Stimulated activated memory B cell treated with anti-CD40 and anti-IgM and Interleukin-4, amounts not matched to agents 10 μg/mL and 1 μg/mL and 100 μg/mL, for 72 hours (primary cell): ENCODE measurements at regions not wholly inside any gene's neighbourhood (a gene's known extent, or its start where the extent isn't known, plus 50 kb on each side); places are given as distances from the start of the nearest gene placed in this dataset.
"Not testable (repeated sequence)": the region's sequence is repeated elsewhere in the genome, so short reads cannot be mapped to it uniquely, and the experiment has no call there.

Source experiments
- ATAC-seq: fragments of 150-1000 bp; cut with Tn5 transposase; 2 replicates; pipeline ENCODE4 v1.10.0; 2021
- H3K27ac Mint-ChIP-seq: one replicate; pipeline ENCODE4 v1.8.0; 2022; ENCODE audit warnings: mild to moderate bottlenecking, mixed read lengths
- H3K27me3 Mint-ChIP-seq: one replicate; pipeline ENCODE4 v1.8.0; 2022; ENCODE audit warnings: mixed read lengths
- H3K36me3 Mint-ChIP-seq: one replicate; pipeline ENCODE4 v1.8.0; 2022; ENCODE audit warnings: mixed read lengths
- H3K4me1 Mint-ChIP-seq: one replicate; pipeline ENCODE4 v1.8.0; 2022; ENCODE audit warnings: mixed read lengths
- H3K4me3 Mint-ChIP-seq: one replicate; pipeline ENCODE4 v1.8.0; 2022; ENCODE audit warnings: mild to moderate bottlenecking, moderate library complexity, mixed read lengths
- H3K9me3 Mint-ChIP-seq: one replicate; pipeline ENCODE4 v1.8.0; 2022; ENCODE audit warnings: mixed read lengths

DNA sequence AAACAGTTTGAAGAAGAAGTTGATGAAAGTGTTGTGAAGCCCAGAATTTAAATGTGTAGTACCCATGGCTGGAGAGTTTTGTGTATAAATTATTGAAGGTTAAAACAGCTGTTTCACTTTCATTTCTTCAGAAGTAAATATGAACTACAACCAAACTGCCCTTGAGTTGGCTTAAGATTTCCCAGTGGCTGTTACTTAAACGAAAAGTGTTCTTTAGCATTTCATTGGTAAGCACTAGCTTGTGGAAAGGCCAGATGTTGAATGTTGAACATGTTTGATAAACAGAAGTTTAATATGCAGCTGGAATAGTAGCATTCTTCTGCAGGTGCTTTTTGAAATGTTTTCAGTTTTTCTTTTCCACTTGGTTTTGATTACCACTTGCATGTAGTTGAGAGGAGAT lies 83.2 kb upstream of the TNRC6B start:
- H3K4me3 Mint-ChIP-seq: peak overlapping the region; percentile 57
- ATAC-seq: peak; percentile 34
- peaks cover 66% of the 10 kb centered on the region for H3K4me1 Mint-ChIP-seq
- H3K27me3 Mint-ChIP-seq: no peaks in the 10 kb centered on the region
- peak overlapping the region; percentile 58 for H3K27ac Mint-ChIP-seq
- H3K9me3 Mint-ChIP-seq: peaks cover 3% of the 10 kb centered on the region
- peaks cover 12% of the 10 kb centered on the region for H3K36me3 Mint-ChIP-seq

DNA sequence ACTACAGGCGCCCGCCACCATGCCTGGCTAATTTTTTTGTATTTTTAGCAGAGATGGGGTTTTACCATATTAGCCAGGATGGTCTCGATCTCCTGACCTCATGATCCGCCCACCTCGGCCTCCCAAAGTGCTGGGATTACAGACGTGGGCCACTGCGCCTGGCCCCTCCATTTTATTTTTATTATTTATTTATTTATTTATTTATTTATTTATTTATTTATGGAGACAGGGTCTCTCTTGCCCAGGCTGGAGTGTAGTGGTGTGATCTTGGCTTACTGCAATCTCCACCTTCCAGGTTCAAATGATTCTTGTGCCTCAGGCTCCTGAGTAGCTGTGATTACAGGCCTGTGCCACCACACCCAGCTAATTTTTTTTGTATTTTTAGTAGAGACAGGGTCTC lies 77.8 kb upstream of the TNRC6B start:
- peaks cover 57% of the 10 kb centered on the region for H3K4me1 Mint-ChIP-seq
- not testable (repeated sequence) for H3K27me3 Mint-ChIP-seq, H3K27ac Mint-ChIP-seq, H3K4me3 Mint-ChIP-seq, H3K9me3 Mint-ChIP-seq, ATAC-seq, H3K36me3 Mint-ChIP-seq

GRCh38 chr22:40105755-40106154 lies 72.0 kb upstream of the TNRC6B start:
- H3K4me1 Mint-ChIP-seq: peaks cover 63% of the 10 kb centered on the region
- H3K36me3 Mint-ChIP-seq: no peaks in the 10 kb centered on the region
- no peak for ATAC-seq
- no peaks in the 10 kb centered on the region for H3K9me3 Mint-ChIP-seq
- no peak overlapping the region for H3K4me3 Mint-ChIP-seq
- no peaks in the 10 kb centered on the region for H3K27me3 Mint-ChIP-seq
- H3K27ac Mint-ChIP-seq: peak overlapping the region; percentile 35

DNA sequence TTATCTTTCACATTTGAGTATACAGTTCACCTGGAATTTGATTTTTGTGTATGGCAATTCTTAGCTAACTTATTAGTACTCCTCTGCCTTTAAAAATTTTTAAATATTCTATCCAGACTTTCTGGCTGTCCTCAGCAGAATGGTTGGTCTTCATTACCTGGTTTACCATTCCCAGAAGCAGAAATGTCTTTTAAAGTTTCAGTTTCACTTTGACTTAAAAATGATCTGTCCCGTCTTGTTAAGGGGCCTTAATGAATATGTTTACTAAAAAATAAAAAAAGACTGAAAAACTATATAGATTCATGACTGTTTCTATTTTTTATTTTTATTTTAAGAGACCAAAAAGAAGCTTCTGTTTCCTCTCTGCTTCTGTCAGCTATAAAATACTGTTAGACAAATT lies 70.5 kb upstream of the TNRC6B start:
- Mint-ChIP-seq H3K27me3 (no peaks in the 10 kb centered on the region), H3K4me1 (peaks cover 68% of the 10 kb centered on the region), H3K9me3 (no peaks in the 10 kb centered on the region), H3K36me3 (peaks cover 6% of the 10 kb centered on the region), H3K4me3 (peak overlapping the region; percentile 61), H3K27ac (peak overlapping the region; percentile 75)
- no peak for ATAC-seq

GRCh38 chr22:40107851-40108378 lies 69.8 kb upstream of the TNRC6B start:
- H3K9me3 Mint-ChIP-seq: no peaks in the 10 kb centered on the region
- peaks cover 6% of the 10 kb centered on the region for H3K36me3 Mint-ChIP-seq
- H3K27ac Mint-ChIP-seq: peak overlapping the region; percentile 75
- H3K27me3 Mint-ChIP-seq: no peaks in the 10 kb centered on the region
- peak; percentile 61 for ATAC-seq
- peaks cover 75% of the 10 kb centered on the region for H3K4me1 Mint-ChIP-seq
- H3K4me3 Mint-ChIP-seq: peak overlapping the region; percentile 61

DNA sequence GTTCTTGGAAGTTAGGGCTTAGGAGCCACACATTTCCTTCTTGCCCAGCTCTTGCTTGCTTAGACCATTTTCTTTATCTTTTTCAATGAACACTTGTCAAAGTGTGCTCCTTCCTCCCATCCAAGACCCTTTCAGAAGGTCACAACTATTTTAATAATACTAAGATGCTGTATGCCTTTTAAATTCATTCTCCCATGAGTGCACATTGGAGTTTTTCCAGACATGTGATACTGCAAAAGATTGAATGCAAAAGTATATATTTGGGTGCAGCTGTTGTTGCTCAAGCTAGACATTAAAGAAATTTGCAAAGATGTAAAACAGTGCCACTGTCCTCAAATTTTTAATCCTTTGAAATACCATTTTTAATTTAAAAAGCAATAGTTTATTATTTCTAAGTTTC lies 69.3 kb upstream of the TNRC6B start:
- H3K27me3 Mint-ChIP-seq: no peaks in the 10 kb centered on the region
- peaks cover 74% of the 10 kb centered on the region for H3K4me1 Mint-ChIP-seq
- ATAC-seq: no peak
- no peaks in the 10 kb centered on the region for H3K9me3 Mint-ChIP-seq
- peaks cover 6% of the 10 kb centered on the region for H3K36me3 Mint-ChIP-seq
- H3K4me3 Mint-ChIP-seq: no peak overlapping the region
- peak overlapping the region; percentile 75 for H3K27ac Mint-ChIP-seq

- H3K4me3 Mint-ChIP-seq, H3K27me3 Mint-ChIP-seq, H3K9me3 Mint-ChIP-seq, ATAC-seq, H3K27ac Mint-ChIP-seq, H3K36me3 Mint-ChIP-seq: not testable (repeated sequence)
- H3K4me1 Mint-ChIP-seq: peaks cover 78% of the 10 kb centered on the region
Observed at GRCh38 chr22:40108926-40109325, 68.8 kb upstream of the TNRC6B start.

GRCh38 chr22:40111451-40111850 lies 66.3 kb upstream of the TNRC6B start:
- no peak for ATAC-seq
- Mint-ChIP-seq H3K27me3 (no peaks in the 10 kb centered on the region), H3K4me3 (peak overlapping the region; percentile 41), H3K27ac (peak overlapping the region; percentile 81), H3K4me1 (peaks cover 72% of the 10 kb centered on the region), H3K9me3 (no peaks in the 10 kb centered on the region), H3K36me3 (peaks cover 6% of the 10 kb centered on the region)

DNA sequence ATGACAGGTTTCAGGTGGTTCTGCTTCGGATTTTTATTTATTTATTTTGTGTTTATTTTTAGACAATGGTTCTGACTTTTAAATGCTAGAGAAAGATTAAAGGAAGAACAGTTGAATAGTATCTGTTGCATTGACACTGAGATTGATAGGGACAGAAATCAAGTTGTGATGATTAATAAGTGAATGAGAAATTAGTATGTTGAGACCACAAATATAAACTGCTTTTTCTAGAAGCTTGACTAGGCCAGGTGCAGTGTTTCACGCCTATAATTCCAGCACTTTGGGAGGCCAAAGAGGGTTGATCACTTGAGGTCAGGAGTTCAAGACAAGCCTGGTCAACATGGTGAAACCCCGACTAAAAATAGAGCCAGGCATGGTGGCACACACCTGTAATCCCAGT lies 65.1 kb upstream of the TNRC6B start:
- peak overlapping the region; percentile 21 for H3K27ac Mint-ChIP-seq
- no peaks in the 10 kb centered on the region for H3K27me3 Mint-ChIP-seq
- no peaks in the 10 kb centered on the region for H3K9me3 Mint-ChIP-seq
- no peak for ATAC-seq
- H3K36me3 Mint-ChIP-seq: peaks cover 6% of the 10 kb centered on the region
- H3K4me1 Mint-ChIP-seq: peaks cover 70% of the 10 kb centered on the region
- no peak overlapping the region for H3K4me3 Mint-ChIP-seq

DNA sequence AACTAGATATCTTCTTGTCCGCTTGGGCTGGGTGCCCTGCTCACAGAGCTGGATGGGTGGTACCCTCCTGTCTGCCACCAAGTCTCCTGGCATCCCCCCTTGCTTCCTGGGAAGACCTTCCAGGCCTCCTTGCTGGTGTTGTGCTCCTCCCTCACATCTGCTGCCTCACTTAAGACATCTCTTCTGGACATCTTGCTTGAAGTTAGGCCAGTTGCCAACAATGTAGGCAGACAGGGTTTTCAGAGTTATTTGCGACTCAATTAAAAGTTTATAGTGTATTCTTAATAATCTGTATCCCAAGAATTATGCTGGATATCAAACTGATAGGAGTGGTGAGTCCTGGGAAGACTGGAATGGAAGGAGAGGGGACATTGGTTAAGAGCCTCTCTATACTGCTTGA lies 64.0 kb upstream of the TNRC6B start:
- no peak for ATAC-seq
- no peak overlapping the region for H3K4me3 Mint-ChIP-seq
- no peak overlapping the region for H3K27ac Mint-ChIP-seq

GRCh38 chr22:40114411-40114810 lies 63.3 kb upstream of the TNRC6B start:
- Mint-ChIP-seq H3K9me3 (no peaks in the 10 kb centered on the region), H3K27ac (no peak overlapping the region)

More for the DNA sequence above, 64.0 kb upstream of the TNRC6B start:
- Mint-ChIP-seq H3K27me3 (no peaks in the 10 kb centered on the region), H3K4me1 (peaks cover 70% of the 10 kb centered on the region), H3K9me3 (no peaks in the 10 kb centered on the region), H3K36me3 (peaks cover 9% of the 10 kb centered on the region)

DNA sequence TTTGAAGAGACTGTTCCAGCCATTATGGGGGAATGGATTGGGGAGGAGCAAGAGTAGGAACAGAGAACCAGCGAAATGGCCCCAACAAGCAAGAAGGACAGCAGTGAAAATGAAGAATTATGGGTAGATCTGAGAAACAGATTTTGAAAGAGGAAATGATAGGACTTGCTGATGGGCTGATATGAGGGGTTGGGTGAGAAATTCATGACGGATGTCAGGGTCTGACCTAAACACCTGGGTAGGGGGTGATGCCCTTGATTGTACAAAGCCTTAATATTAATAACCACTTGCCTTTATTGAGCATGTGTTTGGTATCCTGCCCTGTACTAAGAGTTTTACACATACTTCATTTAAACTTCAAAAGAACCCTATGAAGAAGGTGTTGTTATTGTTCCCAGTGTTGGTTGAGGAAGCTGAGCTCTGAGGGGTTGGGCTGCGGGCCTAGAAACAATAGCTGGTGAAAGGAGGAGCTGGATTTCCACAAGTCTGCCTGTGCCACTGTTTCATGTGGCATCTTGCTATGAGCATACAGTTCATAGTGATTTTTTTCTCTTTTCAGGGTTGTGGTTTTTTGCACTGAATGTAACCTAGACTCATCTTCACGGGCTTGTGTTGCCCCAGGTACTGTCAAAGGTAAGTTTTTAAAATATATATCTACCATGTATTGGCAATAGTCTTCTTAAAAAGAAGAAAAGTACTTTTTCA lies 61.1 kb upstream of the TNRC6B start:
- Mint-ChIP-seq H3K27me3 (no peaks in the 10 kb centered on the region), H3K36me3 (peaks cover 11% of the 10 kb centered on the region), H3K27ac (no peak overlapping the region), H3K4me3 (no peak overlapping the region), H3K4me1 (peaks cover 63% of the 10 kb centered on the region), H3K9me3 (no peaks in the 10 kb centered on the region)
- ATAC-seq: no peak

More at GRCh38 chr22:40114411-40114810, 63.3 kb upstream of the TNRC6B start:
- H3K36me3 Mint-ChIP-seq: peaks cover 11% of the 10 kb centered on the region
- no peak for ATAC-seq
- H3K27me3 Mint-ChIP-seq: no peaks in the 10 kb centered on the region
- no peak overlapping the region for H3K4me3 Mint-ChIP-seq
- peaks cover 70% of the 10 kb centered on the region for H3K4me1 Mint-ChIP-seq

GRCh38 chr22:40118979-40119378 lies 58.7 kb upstream of the TNRC6B start:
- Mint-ChIP-seq H3K27ac (no peak overlapping the region), H3K4me3 (no peak overlapping the region), H3K27me3 (no peaks in the 10 kb centered on the region), H3K9me3 (no peaks in the 10 kb centered on the region), H3K4me1 (peaks cover 48% of the 10 kb centered on the region), H3K36me3 (peaks cover 20% of the 10 kb centered on the region)
- no peak for ATAC-seq

GRCh38 chr22:40120848-40121247 lies 56.9 kb upstream of the TNRC6B start:
- no peak overlapping the region for H3K4me3 Mint-ChIP-seq
- peak overlapping the region; percentile 10 for H3K27ac Mint-ChIP-seq
- H3K36me3 Mint-ChIP-seq: peaks cover 26% of the 10 kb centered on the region
- H3K4me1 Mint-ChIP-seq: peaks cover 42% of the 10 kb centered on the region
- no peaks in the 10 kb centered on the region for H3K27me3 Mint-ChIP-seq
- no peaks in the 10 kb centered on the region for H3K9me3 Mint-ChIP-seq
- ATAC-seq: no peak

- H3K36me3 Mint-ChIP-seq: peaks cover 26% of the 10 kb centered on the region
- no peaks in the 10 kb centered on the region for H3K27me3 Mint-ChIP-seq
- no peak for ATAC-seq
- no peaks in the 10 kb centered on the region for H3K9me3 Mint-ChIP-seq
- H3K4me3 Mint-ChIP-seq: no peak overlapping the region
- peaks cover 36% of the 10 kb centered on the region for H3K4me1 Mint-ChIP-seq
- H3K27ac Mint-ChIP-seq: no peak overlapping the region
Observed at GRCh38 chr22:40121461-40121860, 56.3 kb upstream of the TNRC6B start.

- ATAC-seq: no peak
- no peaks in the 10 kb centered on the region for H3K9me3 Mint-ChIP-seq
- H3K27ac Mint-ChIP-seq: no peak overlapping the region
- H3K27me3 Mint-ChIP-seq: no peaks in the 10 kb centered on the region
- H3K36me3 Mint-ChIP-seq: peaks cover 34% of the 10 kb centered on the region
- H3K4me3 Mint-ChIP-seq: no peak overlapping the region
- H3K4me1 Mint-ChIP-seq: peaks cover 28% of the 10 kb centered on the region
Observed at GRCh38 chr22:40122792-40123191, 54.9 kb upstream of the TNRC6B start.
